ENCODE measurements at regions not wholly inside any gene's neighbourhood (a gene's known extent, or its start where the extent isn't known, plus 50 kb on each side); places are given as distances from the start of the nearest gene placed in this dataset.

GRCh38 chr6:92459606-92460005 lies 959.8 kb downstream of the EPHA7 start:
- TF ChIP-seq CTCF (conservative IDR thresholded peaks at IDR 0.05; ENCODE audit: low read depth, low read length) (no peak), EZH2phosphoT487 (IDR thresholded peaks at IDR 0.05; ENCODE audit: borderline replicate concordance, low read length) (no peak)

Data from PC-3 (cell line).